ENCODE measurements at regions not wholly inside any gene's neighbourhood (a gene's known extent, or its start where the extent isn't known, plus 50 kb on each side); places are given as distances from the start of the nearest gene placed in this dataset.

DNA sequence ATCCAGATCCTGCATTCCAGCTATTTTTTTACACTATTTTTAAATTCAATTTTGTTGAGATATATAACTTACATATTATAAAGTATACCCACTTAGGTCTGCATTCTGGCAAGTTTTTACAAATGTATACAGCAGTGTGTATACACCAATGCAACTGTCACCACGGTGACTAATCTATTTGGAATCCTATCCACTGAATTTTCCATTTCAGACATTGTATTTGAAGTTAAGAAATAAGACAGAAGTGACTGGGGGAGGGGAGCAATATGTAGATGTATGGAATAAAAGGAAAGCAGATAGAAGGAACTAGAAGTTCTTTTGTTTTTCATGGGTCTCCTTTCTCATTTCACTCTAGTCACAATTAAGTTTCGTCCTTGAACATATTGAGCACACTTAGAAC lies 431.5 kb upstream of the CHRM3 start:
- TF ChIP-seq, protein P1, sequence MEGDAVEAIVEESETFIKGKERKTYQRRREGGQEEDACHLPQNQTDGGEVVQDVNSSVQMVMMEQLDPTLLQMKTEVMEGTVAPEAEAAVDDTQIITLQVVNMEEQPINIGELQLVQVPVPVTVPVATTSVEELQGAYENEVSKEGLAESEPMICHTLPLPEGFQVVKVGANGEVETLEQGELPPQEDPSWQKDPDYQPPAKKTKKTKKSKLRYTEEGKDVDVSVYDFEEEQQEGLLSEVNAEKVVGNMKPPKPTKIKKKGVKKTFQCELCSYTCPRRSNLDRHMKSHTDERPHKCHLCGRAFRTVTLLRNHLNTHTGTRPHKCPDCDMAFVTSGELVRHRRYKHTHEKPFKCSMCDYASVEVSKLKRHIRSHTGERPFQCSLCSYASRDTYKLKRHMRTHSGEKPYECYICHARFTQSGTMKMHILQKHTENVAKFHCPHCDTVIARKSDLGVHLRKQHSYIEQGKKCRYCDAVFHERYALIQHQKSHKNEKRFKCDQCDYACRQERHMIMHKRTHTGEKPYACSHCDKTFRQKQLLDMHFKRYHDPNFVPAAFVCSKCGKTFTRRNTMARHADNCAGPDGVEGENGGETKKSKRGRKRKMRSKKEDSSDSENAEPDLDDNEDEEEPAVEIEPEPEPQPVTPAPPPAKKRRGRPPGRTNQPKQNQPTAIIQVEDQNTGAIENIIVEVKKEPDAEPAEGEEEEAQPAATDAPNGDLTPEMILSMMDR (IDR thresholded peaks at IDR 0.05; ENCODE audit: borderline replicate concordance, extremely low read depth, low read length, poor library complexity, severe bottlenecking), result no peak
- no peak for TF ChIP-seq EZH2 (IDR thresholded peaks at IDR 0.05; ENCODE audit: borderline replicate concordance, low read depth, low read length, severe bottlenecking)

Data from DND-41 (cell line).